GM18861 (cell line): ENCODE measurements at regions not wholly inside any gene's neighbourhood (a gene's known extent, or its start where the extent isn't known, plus 50 kb on each side); places are given as distances from the start of the nearest gene placed in this dataset.

Experiments used
- ATAC-seq: cut with Tn5 transposase; IDR thresholded peaks from one replicate; pipeline ENCODE4 v1.9.1; 2021; ENCODE audit not compliant: unreplicated experiment

DNA sequence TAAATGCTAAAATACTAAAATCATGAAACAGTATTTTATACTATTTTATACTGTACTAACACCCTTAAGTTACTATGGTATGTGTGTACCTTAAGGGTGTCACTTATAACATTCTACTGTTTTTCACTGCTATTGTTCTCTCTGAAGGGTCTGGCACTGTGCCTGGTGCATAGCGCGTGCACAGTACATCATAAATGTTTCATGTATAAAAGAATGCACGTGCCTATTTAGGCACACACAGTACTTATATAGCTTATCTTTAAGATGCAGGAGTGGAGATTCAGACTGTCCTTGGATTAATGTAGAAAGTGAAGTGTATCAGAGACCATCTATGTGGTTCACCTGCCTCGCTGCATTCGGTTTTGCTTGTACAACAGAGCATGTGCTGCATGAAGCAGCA lies 64.0 kb upstream of the SGK1 start:
- no peak for ATAC-seq

DNA sequence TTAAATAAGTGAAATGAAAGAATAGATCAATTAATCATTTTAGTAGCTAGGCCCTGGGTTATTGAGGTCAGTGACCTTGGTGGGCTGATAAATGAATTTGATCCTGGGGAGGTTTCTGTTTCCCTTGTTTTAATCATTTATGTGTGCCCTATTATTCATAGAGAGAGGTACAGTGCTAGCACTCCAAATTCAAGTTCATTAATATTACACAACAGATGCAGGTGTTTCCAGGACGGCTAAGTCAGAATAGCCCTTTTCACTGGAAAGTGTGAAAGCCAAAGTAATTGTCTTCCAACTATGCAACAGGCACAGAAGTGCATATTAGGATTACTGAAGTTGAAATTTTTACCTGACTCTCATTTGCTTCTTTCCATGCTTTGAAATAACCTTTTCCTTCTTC lies 61.7 kb upstream of the SGK1 start:
- ATAC-seq, result no peak

DNA sequence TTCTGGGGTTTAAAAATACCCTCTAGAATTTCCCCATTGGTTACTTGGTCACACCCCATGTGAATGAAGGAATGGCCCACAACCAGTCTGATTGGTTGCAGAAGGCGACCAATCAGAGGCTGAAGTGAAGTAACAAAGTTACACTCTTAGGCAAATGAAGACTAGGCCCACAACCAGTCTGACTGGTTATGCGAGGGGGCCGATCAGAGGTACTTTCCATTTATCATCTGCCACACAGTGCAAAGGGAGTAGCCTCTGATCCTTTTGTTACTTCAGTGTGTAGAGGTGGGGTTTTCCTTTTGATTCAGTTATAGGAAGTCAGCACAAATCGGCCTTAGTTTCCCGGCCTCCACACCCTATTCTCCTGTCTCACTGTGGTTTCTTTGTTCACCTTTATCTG lies 61.2 kb upstream of the SGK1 start:
- peak; percentile 82 for ATAC-seq

DNA sequence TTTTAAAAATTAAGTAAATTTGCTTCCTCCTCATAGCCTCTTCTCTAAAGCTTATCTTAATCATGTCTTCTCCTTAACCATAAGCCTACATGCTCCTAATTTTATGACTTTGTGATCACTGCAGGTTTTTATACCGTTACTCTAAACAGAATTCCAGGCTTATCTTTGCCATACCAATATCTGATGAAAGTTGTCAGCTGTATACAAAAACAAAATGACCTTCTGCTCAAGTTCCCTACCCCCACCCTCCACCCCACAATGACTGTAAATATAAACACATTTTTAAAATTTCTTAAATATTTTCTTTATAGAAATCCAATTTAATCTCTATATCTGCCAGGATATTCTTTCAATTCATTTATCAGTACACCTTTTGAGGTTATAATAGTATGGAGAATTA lies 60.5 kb upstream of the SGK1 start:
- no peak for ATAC-seq

DNA sequence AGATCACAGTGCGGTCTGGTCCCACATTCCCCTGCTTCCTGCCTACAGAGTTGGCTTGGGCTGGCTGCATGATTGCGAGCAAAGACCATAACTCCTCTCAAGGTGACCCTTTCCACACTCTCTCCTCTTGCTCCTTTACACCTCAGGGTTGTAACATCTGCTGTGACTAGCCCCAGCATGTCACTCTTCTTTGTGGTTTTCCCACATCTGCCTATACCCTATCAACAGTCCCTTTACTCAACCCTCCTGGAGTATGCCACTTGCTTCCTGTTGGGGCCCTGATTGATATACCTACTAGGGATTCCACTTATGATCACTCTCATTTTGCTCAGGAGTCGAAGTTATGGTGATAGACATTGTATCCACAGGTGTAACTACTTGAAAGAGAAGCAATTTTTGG lies 58.9 kb upstream of the SGK1 start:
- no peak for ATAC-seq

DNA sequence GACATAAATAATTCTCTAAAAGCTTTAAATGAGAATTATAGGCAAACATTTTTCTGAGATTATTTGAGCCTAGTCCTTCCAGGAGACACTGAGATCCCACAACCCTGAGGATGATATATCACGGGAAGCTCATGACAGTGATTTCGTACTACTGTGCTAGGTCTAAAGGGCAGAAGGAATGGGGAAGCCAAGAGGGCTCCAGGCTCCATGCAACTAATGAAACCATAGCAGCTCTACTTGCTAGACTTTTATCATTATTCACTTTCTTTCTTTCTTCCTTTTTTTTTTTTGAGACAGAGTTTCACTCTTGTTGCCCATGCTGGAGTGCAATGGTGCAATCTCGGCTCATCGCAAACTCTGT lies 57.3 kb upstream of the SGK1 start:
- no peak for ATAC-seq

DNA sequence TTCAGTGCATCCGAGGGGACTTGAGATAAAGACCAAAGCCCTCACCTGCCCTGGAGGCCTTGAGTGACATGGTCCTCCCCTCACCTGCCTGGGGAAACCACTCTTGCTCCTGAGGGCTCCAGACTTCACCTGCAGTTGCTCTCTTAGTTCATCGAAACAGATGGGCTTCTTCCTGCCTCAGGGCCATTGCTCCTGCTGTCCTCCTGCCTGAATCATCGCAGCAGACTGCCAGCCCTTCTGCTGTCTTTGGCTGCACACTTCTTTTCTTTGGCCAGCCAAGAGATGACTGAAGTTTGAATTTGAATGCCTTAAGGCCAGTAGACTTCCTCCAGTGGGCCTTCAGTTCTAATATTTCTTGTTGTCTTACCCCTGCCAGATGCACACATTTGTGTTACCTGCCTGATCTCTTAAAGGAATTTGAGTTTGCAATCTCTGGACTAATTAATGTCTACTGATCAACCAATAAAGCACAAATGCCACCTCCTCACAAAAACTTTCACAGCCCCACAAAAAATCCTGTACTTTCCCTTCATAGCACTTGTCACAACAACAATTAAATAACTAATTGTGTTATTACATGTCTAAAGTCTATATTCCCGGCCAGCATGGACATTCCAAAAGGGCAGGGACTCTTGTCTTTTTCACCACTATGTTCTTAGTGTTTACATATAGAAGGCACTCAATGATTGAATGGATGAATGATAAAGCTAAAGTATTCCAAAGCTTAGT lies 56.7 kb upstream of the SGK1 start:
- no peak for ATAC-seq

DNA sequence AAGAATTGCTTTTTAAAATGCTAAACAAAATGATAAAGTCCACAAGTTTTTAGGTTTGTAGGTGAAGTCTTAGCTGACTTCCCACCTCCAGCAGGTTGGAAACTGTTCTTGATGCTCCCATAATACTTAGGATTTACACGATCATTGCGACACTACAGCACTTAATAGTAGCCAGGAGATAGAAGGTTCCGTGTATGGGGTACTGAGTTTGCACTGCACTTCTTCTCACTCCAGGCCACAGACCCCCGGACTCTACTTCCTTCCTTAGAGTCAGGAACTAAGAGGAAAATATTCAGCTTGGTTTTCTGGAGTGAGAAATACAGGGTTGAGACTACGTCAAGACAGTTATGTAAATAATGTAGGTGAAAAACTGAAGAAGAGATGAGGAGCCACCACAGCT lies 56.1 kb upstream of the SGK1 start:
- ATAC-seq, result no peak

DNA sequence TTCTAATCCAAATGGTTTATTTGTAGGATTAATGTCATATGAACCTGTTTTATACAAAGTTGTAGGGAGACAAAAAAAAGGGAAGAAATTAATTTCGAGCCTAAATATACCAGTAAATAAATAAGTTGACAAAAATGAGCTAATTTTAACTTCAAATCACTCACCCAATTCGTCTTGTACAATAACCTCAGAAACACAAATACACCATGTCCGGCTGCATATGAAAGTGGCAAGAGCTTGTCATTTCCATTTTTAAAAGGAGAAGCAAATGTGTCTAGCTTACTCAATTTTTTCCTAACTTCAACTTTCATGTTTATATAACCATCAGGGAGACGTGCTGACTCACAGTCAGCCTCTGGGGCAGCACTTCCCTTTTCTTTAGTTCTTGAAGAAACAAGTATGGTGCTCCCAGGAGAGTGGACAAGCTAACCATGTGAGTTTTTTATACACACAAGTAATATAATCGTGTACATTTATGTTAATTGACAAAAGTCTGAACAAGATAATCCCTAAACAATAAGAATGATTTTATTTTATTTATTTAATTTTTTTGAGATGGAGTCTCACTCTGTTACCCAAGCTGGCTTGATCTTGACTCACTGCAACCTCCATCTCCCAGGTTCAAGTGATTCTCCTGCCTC lies 55.5 kb upstream of the SGK1 start:
- ATAC-seq, result peak; percentile 94

DNA sequence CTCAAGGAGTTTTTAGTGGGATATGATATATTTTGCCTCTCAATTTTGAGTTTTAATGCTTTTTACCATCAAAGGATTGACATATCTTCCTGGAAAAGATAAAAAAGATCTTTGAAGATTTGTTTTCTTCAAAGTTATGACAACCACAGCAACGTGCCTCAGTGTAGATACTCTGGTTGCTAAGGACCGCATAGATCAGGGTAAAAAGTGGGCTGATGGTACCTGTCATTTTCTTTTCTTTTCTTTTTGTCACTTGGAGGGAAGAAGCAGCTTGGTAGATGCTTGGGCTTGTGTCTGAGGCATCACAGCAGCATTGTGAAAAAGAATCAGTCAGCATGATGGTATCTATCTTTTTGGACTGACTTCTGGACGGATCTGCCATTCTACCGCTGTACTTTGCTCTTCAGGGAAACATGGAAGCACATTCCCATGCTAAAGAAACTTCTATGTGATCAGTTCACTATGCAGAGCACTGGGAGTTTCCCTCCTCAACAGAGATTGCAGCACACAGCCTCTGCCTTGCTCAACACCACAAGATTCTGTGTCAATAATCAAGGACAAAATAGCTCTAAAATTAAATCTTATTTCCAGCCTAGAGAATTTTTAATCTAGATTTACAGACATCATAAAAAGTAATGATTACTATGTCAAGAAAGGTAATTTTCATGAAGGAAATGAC lies 54.8 kb upstream of the SGK1 start:
- no peak for ATAC-seq

DNA sequence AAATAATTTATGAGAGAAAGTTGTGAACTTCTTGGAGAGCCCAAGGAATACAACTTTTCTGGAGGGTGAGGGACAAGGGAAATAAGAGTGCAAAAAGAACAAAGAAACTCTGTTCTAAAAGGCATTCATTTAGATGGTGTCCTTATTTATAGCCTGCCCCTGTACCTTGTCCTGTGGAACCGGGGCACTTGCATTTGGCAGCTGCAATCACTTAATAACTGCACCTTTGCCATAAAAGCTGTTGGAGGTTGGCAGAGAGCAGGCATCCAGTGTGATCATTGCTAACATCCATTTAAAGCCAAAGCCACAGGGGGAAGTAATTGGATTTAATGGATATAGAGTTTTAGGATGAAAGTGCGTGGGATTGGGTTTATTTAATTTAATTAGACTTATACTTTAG lies 50.8 kb upstream of the SGK1 start:
- no peak for ATAC-seq
